H9 (cell line): ENCODE measurements at regions not wholly inside any gene's neighbourhood (a gene's known extent, or its start where the extent isn't known, plus 50 kb on each side); places are given as distances from the start of the nearest gene placed in this dataset.

Source experiments
- DNase-seq: peaks from one replicate; pipeline ENCODE4 v3.0.0-alpha.2; 2017
- H2AFZ ChIP-seq: one replicate; pipeline ENCODE4 v1.6.1; 2013; ENCODE audit warnings: mild to moderate bottlenecking, low read length, control low read depth, moderate library complexity
- H2AK5ac ChIP-seq: 2 replicates; pipeline ENCODE4 v1.6.1; 2013; ENCODE audit warnings: low read length, control low read depth, mixed read lengths; ENCODE audit not compliant: insufficient read length
- H2BK120ac ChIP-seq: one replicate; pipeline ENCODE4 v1.6.1; 2013; ENCODE audit warnings: low read depth, mild to moderate bottlenecking, low read length, control low read depth, inconsistent platforms; ENCODE audit not compliant: poor library complexity, severe bottlenecking
- H2BK12ac ChIP-seq: 2 replicates; pipeline ENCODE4 v1.6.1; 2013; ENCODE audit warnings: low read length, control low read depth, mixed read lengths, low read depth; ENCODE audit not compliant: insufficient read length
- H2BK15ac ChIP-seq: 2 replicates; pipeline ENCODE4 v1.6.1; 2013; ENCODE audit warnings: low read depth, low read length, control low read depth
- H2BK20ac ChIP-seq: one replicate; pipeline ENCODE4 v1.6.1; 2013; ENCODE audit warnings: low read depth, mild to moderate bottlenecking, low read length, control low read depth, inconsistent platforms; ENCODE audit not compliant: poor library complexity, severe bottlenecking
- H2BK5ac ChIP-seq: 2 replicates; pipeline ENCODE4 v1.6.1; 2013; ENCODE audit warnings: low read length, control low read depth, mixed read lengths; ENCODE audit not compliant: insufficient read length
- H3K14ac ChIP-seq: 2 replicates; pipeline ENCODE4 v1.6.1; 2013; ENCODE audit warnings: low read length, control low read depth; ENCODE audit not compliant: insufficient read depth
- H3K18ac ChIP-seq: 2 replicates; pipeline ENCODE4 v1.6.1; 2013; ENCODE audit warnings: low read depth, mild to moderate bottlenecking, mixed read lengths, low read length, control low read depth; ENCODE audit not compliant: insufficient read length
- H3K23ac ChIP-seq: 2 replicates; pipeline ENCODE4 v1.6.1; 2013; ENCODE audit warnings: low read length, control low read depth, mixed read lengths, low read depth; ENCODE audit not compliant: insufficient read length
- H3K23me2 ChIP-seq: 2 replicates; pipeline ENCODE4 v1.6.1; 2013; ENCODE audit warnings: low read depth, mild to moderate bottlenecking, mixed read lengths, low read length, control low read depth; ENCODE audit not compliant: insufficient read length, poor library complexity, severe bottlenecking
- H3K27ac ChIP-seq: 2 replicates; pipeline ENCODE4 v1.5.1; 2013; ENCODE audit warnings: low read length, control low read depth, mixed read lengths, low read depth; ENCODE audit not compliant: insufficient read length
- H3K27me3 ChIP-seq: 2 replicates; pipeline ENCODE4 v1.6.1; 2013; ENCODE audit warnings: low read length, control low read depth, inconsistent platforms; ENCODE audit not compliant: insufficient read depth
- H3K4ac ChIP-seq: 2 replicates; pipeline ENCODE4 v1.6.1; 2013; ENCODE audit warnings: low read depth, mild to moderate bottlenecking, control low read depth, inconsistent platforms, low read length, moderate library complexity
- H3K4me1 ChIP-seq: 2 replicates; pipeline ENCODE4 v1.6.1; 2013; ENCODE audit warnings: low read length, control low read depth, inconsistent platforms; ENCODE audit not compliant: insufficient read depth
- H3K4me2 ChIP-seq: 2 replicates; pipeline ENCODE4 v1.6.1; 2013; ENCODE audit warnings: low read length, control low read depth, mixed read lengths; ENCODE audit not compliant: insufficient read length, insufficient read depth
- H3K56ac ChIP-seq: 2 replicates; pipeline ENCODE4 v1.6.1; 2013; ENCODE audit warnings: low read depth, mild to moderate bottlenecking, mixed read lengths, low read length, control low read depth; ENCODE audit not compliant: insufficient read length
- H3K79me1 ChIP-seq: 2 replicates; pipeline ENCODE4 v1.6.1; 2013; ENCODE audit warnings: low read depth, mild to moderate bottlenecking, moderate library complexity, low read length, control low read depth, inconsistent platforms; ENCODE audit not compliant: insufficient read depth, poor library complexity, severe bottlenecking
- H3K79me2 ChIP-seq: 2 replicates; pipeline ENCODE4 v1.6.1; 2013; ENCODE audit warnings: low read length, control low read depth, inconsistent platforms; ENCODE audit not compliant: insufficient read depth
- H3K9ac ChIP-seq: 2 replicates; pipeline ENCODE4 v1.6.1; 2013; ENCODE audit warnings: low read length, control low read depth, mixed read lengths; ENCODE audit not compliant: insufficient read length; ENCODE audit errors: extremely low read depth
- H3K9me3 ChIP-seq: one replicate; pipeline ENCODE4 v1.6.1; 2013; ENCODE audit warnings: low read depth, low read length, inconsistent platforms; ENCODE audit not compliant: control insufficient read depth
- H3T11ph ChIP-seq: one replicate; pipeline ENCODE4 v1.6.1; 2013; ENCODE audit warnings: mild to moderate bottlenecking, low read length, control low read depth, inconsistent platforms
- H4K20me1 ChIP-seq: one replicate; pipeline ENCODE4 v1.6.1; 2013; ENCODE audit not compliant: control insufficient read depth, insufficient read length, insufficient read depth
- H4K5ac ChIP-seq: 2 replicates; pipeline ENCODE4 v1.6.1; 2013; ENCODE audit warnings: low read depth, mild to moderate bottlenecking, mixed read lengths, low read length, control low read depth; ENCODE audit not compliant: insufficient read length
- H4K8ac ChIP-seq: replicated peaks from 2 replicates; pipeline ENCODE4 v1.6.1; 2013; ENCODE audit warnings: low read length, control low read depth, mixed read lengths, low read depth; ENCODE audit not compliant: insufficient read length
- H4K91ac ChIP-seq: 2 replicates; pipeline ENCODE4 v1.6.1; 2013; ENCODE audit warnings: low read depth, mild to moderate bottlenecking, moderate library complexity, mixed read lengths, low read length, control low read depth; ENCODE audit not compliant: insufficient read length
- H3K27ac Mint-ChIP-seq, 3 experiments: 2 replicates in 2 of 3; 3 replicates in 1 of 3; pipeline ENCODE4 v1.8.0; 2020 to 2021; ENCODE audit warnings: mixed read lengths in 3 of 3, mild to moderate bottlenecking in 1 of 3, moderate library complexity in 1 of 3
- H3K27me3 Mint-ChIP-seq: 2 replicates; pipeline ENCODE4 v1.8.0; 2021; ENCODE audit warnings: low read depth, mild to moderate bottlenecking, moderate library complexity, mixed read lengths
- H3K36me3 Mint-ChIP-seq, 3 experiments: 2 replicates in 2 of 3; 3 replicates in 1 of 3; pipeline ENCODE4 v1.8.0; 2020 to 2021; ENCODE audit warnings: low read depth in 3 of 3, mixed read lengths in 3 of 3; ENCODE audit not compliant: insufficient read depth in 1 of 3
- H3K4me1 Mint-ChIP-seq, 2 experiments: 2 replicates each; pipeline ENCODE4 v1.8.0; 2020; ENCODE audit warnings: mixed read lengths in 2 of 2
- H3K4me3 Mint-ChIP-seq, 2 experiments: 2 replicates in 1 of 2; 3 replicates in 1 of 2; pipeline ENCODE4 v1.8.0; 2020 to 2021; ENCODE audit warnings: mild to moderate bottlenecking in 2 of 2, mixed read lengths in 2 of 2, moderate library complexity in 1 of 2
- H3K9me3 Mint-ChIP-seq, 2 experiments: 2 replicates in 1 of 2; 3 replicates in 1 of 2; pipeline ENCODE4 v1.8.0; 2020; ENCODE audit warnings: mild to moderate bottlenecking in 2 of 2, mixed read lengths in 2 of 2, moderate library complexity in 1 of 2
- CTCF ChIP-seq: fragments of 200-600 bp; sonication (generic); conservative IDR thresholded peaks from 3 replicates; pipeline ENCODE4 v1.8.0; 2021; ENCODE audit warnings: antibody characterized with exemption, mild to moderate bottlenecking
- WGBS: extraction: QIAGEN DNeasy Blood & Tissue Kit; methylation state at CpG from one replicate; pipeline ENCODE4 v1.1.7; 2013; ENCODE audit warnings: missing lambda C conversion rate, low lambda C conversion rate, mixed read lengths; ENCODE audit not compliant: insufficient read length; ENCODE audit errors: extremely low coverage; 5-methylcytosine and 5-hydroxymethylcytosine counted together

- no peak overlapping the region for H3K14ac ChIP-seq
- H3K36me3 Mint-ChIP-seq = no peaks in the 10 kb centered on the region
- H2AFZ ChIP-seq = peak overlapping the region; percentile 100
Measured at GRCh38 chr5:36740259-36740898, 134.0 kb downstream of the SLC1A3 start.

More at GRCh38 chr5:36740259-36740898, 134.0 kb downstream of the SLC1A3 start:
- Histone ChIP-seq H3K79me2 (no peaks in the 10 kb centered on the region), H3K27ac (no peak overlapping the region), H4K91ac (no peak overlapping the region), H2BK12ac (no peak overlapping the region), H3K4ac (no peak overlapping the region), H3K9me3 (no peaks in the 10 kb centered on the region), H3T11ph (no peak overlapping the region), H3K79me1 (no peaks in the 10 kb centered on the region), H3K4me1 (peaks cover 2% of the 10 kb centered on the region), H4K8ac (no peak overlapping the region), H4K5ac (no peak overlapping the region), H2BK5ac (no peak overlapping the region), H3K4me2 (no peak overlapping the region), H2BK15ac (no peak overlapping the region), H3K18ac (no peak overlapping the region), H3K27me3 (no peaks in the 10 kb centered on the region), H4K20me1 (no peaks in the 10 kb centered on the region), H3K9ac (no peak overlapping the region), H2BK20ac (no peak overlapping the region), H3K56ac (no peak overlapping the region), H2AK5ac (no peak overlapping the region), H3K23ac (no peak overlapping the region), H2BK120ac (no peak overlapping the region), H3K23me2 (peaks cover 9% of the 10 kb centered on the region)
- no peak for DNase-seq
- H3K27me3 Mint-ChIP-seq = peaks cover 2% of the 10 kb centered on the region; the same call in 1 of the 2 replicates
- H3K27ac Mint-ChIP-seq = no peak overlapping the region
- WGBS = no CpG with 5 or more reads among the region's 8 CpGs
- H3K9me3 Mint-ChIP-seq = no peaks in the 10 kb centered on the region; a peak in 1 of 5 replicates
- no peak overlapping the region for H3K4me3 Mint-ChIP-seq
- H3K4me1 Mint-ChIP-seq = peaks cover 16 to 20% of the 10 kb centered on the region in 2 experiments
- TF ChIP-seq CTCF = no peak
